IPS-15b (cell line): ENCODE measurements at regions not wholly inside any gene's neighbourhood (a gene's known extent, or its start where the extent isn't known, plus 50 kb on each side); places are given as distances from the start of the nearest gene placed in this dataset.

ENCODE experiments used
- H3K27me3 ChIP-seq: one replicate; pipeline ENCODE4 v1.6.1; 2013; ENCODE audit warnings: low read length; ENCODE audit not compliant: control insufficient read depth, insufficient read depth
- H3K36me3 ChIP-seq: one replicate; pipeline ENCODE4 v1.6.1; 2013; ENCODE audit warnings: low read length; ENCODE audit not compliant: control insufficient read depth, insufficient read depth
- H3K4me1 ChIP-seq: one replicate; pipeline ENCODE4 v1.6.1; 2013; ENCODE audit warnings: mild to moderate bottlenecking, low read length; ENCODE audit not compliant: control insufficient read depth, insufficient read depth
- H3K4me3 ChIP-seq: one replicate; pipeline ENCODE4 v1.5.1; 2013; ENCODE audit warnings: low read depth, low read length
- H3K9ac ChIP-seq: one replicate; pipeline ENCODE4 v1.6.1; 2013; ENCODE audit warnings: low read depth, mild to moderate bottlenecking, low read length
- H3K9me3 ChIP-seq: one replicate; pipeline ENCODE4 v1.6.1; 2013; ENCODE audit warnings: mild to moderate bottlenecking, low read length; ENCODE audit not compliant: control insufficient read depth, insufficient read depth

DNA sequence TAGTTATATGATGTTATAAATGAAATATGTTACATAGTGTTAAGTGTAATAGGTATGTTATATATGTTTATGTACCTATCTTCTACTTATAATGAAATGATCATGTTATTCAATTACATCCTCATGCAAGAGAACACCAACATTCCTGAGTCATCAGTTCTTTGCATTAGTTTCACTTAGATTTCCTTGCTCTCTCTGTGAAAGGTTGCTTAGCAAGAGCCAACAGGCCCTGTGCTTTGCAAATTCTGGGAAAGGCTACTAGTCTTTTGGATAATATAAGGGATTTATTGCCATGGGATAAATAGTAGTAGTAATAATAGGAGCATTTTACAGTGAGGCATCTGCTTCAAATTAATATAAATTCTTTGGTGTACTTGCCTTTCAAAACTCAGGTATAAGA lies 274.8 kb downstream of the SP3 start:
- no peaks in the 10 kb centered on the region for H3K9me3 ChIP-seq
- H3K4me3 ChIP-seq, result no peak overlapping the region
- no peaks in the 10 kb centered on the region for H3K4me1 ChIP-seq
- H3K9ac ChIP-seq, result no peak overlapping the region
- H3K36me3 ChIP-seq, result no peaks in the 10 kb centered on the region
- H3K27me3 ChIP-seq, result no peaks in the 10 kb centered on the region

DNA sequence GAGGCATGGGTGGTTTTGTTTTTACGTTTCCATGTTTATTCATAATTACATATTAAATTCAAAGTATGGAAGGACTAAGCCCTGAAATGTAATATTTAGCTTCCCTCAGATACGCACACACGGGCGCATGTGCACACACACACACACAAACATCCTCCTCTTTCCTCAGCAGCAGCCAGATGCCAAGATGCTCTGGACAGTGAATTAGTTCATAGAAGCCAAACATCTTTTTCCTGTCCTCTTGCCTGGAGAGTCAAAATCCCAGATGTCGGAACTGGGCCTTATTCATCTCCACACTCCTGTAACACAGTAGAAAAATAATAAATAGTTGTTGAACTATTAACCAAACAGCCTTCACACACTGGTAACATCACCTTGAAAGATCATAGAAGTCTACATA lies 273.1 kb downstream of the SP3 start:
- H3K9me3 ChIP-seq, result no peaks in the 10 kb centered on the region
- H3K27me3 ChIP-seq, result no peaks in the 10 kb centered on the region
- no peak overlapping the region for H3K9ac ChIP-seq
- no peaks in the 10 kb centered on the region for H3K4me1 ChIP-seq
- no peak overlapping the region for H3K4me3 ChIP-seq
- no peaks in the 10 kb centered on the region for H3K36me3 ChIP-seq

DNA sequence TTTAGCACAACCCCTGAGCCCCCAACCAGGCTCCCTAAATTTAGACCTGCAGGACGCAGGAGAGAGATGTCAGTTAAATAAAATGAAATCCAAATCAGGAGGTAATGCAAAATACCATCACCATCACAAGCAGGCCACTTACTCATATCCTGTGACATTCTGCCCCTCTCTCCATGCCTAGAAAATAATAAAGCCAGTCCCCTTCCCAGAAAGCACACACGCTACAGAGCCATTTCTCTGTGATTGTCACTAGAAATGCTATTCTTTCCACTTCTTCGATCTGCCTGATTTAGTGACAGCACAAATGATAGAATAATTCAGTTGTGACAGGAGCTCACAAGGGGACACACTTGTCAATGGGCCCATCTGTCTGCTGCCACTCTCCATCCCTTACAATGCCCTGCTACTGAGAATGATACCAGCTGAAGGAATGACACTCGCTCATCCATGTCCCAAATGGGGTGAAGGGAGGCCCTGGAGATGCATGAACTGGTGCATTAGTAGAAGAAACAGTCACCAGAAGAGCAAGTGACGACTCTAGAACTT lies 272.1 kb downstream of the SP3 start:
- peaks cover 4% of the 10 kb centered on the region for H3K36me3 ChIP-seq
- H3K4me3 ChIP-seq, result no peak overlapping the region
- no peaks in the 10 kb centered on the region for H3K9me3 ChIP-seq
- no peaks in the 10 kb centered on the region for H3K4me1 ChIP-seq
- H3K27me3 ChIP-seq, result no peaks in the 10 kb centered on the region
- no peak overlapping the region for H3K9ac ChIP-seq

DNA sequence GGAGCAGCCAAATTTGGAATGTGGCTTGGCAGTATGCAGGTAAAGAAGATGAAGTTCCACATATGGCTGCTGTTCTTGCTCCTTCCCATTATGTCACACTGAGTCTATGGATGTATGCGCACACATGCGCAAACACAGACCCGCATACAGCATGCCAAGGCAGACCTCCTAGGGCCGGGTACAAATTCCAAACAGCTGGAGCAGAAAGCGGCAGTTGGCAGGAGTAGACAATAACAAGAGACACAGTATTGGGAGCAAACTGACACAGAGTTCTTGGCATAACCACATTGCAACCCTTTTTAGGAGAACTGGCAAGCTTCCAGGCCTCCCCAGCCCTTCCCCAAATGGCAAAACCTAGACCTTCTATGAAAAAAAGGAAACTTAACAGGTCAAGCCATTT lies 268.9 kb downstream of the SP3 start:
- Histone ChIP-seq H3K27me3 (no peaks in the 10 kb centered on the region), H3K9ac (no peak overlapping the region), H3K36me3 (peaks cover 4% of the 10 kb centered on the region), H3K9me3 (no peaks in the 10 kb centered on the region), H3K4me1 (no peaks in the 10 kb centered on the region), H3K4me3 (no peak overlapping the region)

DNA sequence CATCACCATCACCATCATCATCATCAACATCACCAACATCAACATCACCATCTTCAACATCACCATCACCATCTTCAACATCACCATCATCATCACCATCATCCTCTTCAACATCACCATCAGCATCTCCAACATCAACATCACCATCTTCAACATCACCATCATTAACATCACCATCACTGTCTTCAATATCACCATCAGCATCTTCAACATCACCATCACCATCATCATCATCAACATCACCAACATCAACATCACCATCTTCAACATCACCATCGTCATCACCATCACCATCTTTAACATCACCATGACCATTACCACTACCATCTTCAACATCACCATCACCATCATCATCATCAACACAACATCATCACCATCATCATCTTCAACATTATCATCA lies 267.2 kb downstream of the SP3 start:
- Histone ChIP-seq H3K4me1 (no peaks in the 10 kb centered on the region), H3K9me3 (no peaks in the 10 kb centered on the region), H3K9ac (no peak overlapping the region), H3K4me3 (no peak overlapping the region), H3K27me3 (no peaks in the 10 kb centered on the region), H3K36me3 (peaks cover 4% of the 10 kb centered on the region)

DNA sequence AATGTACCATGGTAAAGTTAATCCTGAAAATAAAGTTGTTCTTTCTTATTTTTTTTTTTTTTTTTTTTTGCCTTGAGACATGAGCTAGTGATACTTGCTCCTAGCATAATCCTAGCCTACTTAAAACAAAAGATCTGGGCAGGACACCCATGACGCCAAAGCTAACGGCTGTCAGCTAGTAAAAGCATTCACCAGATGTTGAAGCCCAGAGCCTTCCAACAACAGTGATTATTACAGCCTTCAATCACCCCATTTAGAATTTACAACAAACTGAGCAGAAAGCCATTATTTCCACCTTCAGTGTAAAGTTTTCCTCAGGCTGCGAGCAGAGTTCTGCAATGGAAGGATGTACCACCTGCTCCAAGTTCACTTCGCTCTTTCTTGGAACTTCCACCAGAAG lies 259.5 kb downstream of the SP3 start:
- Histone ChIP-seq H3K9ac (no peak overlapping the region), H3K4me3 (no peak overlapping the region), H3K4me1 (no peaks in the 10 kb centered on the region), H3K27me3 (no peaks in the 10 kb centered on the region), H3K36me3 (no peaks in the 10 kb centered on the region), H3K9me3 (no peaks in the 10 kb centered on the region)

DNA sequence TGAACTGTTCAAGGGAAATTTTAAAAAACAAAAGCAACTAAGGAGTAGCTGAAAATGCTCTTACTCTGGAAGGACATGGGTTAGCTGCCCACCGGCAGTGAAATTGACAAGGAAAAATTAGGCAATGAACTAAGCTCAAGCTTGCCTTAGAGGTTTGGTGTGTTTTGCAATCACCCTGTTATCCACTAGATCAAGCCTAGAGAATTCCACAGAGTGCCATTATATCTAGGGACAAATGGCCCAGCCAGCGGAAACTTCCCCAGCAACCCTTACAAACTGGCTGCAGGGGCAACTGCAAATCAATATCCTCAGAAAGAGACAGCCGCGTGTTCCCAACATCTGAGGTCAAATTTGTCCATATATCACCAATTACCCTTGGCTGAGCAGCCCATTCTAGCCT lies 258.2 kb downstream of the SP3 start:
- Histone ChIP-seq H3K4me1 (no peaks in the 10 kb centered on the region), H3K9me3 (no peaks in the 10 kb centered on the region), H3K36me3 (no peaks in the 10 kb centered on the region), H3K4me3 (no peak overlapping the region), H3K9ac (no peak overlapping the region), H3K27me3 (no peaks in the 10 kb centered on the region)

DNA sequence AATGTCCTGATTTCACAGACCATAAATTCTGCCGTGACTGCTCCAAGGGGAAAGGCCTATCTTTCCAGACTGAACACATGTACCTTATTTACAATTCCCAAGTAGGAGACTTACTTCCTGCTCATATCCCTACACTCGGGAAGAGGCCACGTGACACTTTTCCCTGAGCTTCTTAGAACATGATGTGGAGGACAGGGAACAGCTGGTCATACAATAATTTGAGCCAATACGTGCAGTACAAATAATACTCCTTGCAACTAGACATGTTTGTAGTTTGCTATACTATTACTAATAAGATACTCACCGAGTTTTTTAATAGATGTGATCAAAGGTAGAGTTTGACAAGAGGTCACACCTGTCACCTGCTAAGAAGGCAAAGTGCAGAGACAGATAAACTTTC lies 256.4 kb downstream of the SP3 start:
- H3K9me3 ChIP-seq, result no peaks in the 10 kb centered on the region

DNA sequence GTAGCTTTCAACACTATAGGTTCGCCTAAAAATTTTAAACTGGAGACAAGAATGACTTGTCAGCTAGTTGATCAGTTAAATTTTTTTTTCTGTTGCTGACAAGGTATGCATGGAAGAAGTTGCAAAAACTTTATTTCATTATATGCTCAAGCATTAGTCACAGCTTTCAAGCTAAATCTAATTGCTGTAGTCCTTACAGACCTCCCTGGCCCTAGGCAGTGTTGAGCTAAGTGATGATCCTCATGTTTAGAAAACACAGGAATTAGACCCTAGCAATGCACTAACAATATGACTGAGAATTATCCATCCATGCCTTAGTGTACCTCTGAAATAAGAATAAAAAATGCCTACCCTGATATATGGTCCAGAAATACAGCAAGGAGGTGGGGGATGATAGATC lies 253.4 kb downstream of the SP3 start:
- Histone ChIP-seq H3K9ac (no peak overlapping the region), H3K9me3 (no peaks in the 10 kb centered on the region), H3K27me3 (no peaks in the 10 kb centered on the region), H3K36me3 (no peaks in the 10 kb centered on the region), H3K4me3 (no peak overlapping the region), H3K4me1 (no peaks in the 10 kb centered on the region)

More for the DNA sequence above, 256.4 kb downstream of the SP3 start:
- Histone ChIP-seq H3K4me3 (no peak overlapping the region), H3K9ac (no peak overlapping the region), H3K36me3 (no peaks in the 10 kb centered on the region), H3K27me3 (no peaks in the 10 kb centered on the region), H3K4me1 (no peaks in the 10 kb centered on the region)

DNA sequence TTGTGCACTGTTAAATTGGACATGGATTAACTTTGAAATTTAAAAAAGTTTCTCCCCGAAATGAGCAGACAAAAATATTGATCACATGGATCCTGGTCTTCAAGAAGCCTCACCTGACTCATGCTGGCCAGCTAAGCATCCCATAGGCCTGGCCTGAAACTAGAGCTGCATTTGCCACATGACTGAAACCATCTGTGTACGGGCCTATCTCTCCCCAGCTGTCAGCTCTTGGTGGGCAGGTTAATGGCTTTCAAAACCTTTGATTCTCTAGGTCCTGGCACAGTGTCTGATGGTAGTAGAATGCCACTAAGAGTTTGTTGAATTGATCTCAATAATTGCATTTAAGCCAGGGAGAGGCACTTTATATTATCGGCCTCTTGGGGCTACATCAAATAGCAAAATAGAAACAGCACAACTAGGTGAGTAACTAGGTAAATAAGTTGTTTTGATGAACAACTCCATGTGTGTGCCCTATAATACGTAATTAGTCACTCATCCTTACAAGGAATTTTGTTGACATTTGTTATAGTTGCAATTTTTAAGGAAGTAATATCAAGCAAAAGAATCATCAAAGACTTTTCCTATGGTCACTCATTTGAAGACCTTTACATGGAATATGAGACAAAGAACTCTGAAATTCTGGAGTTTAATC lies 251.1 kb downstream of the SP3 start:
- H3K9me3 ChIP-seq, result no peaks in the 10 kb centered on the region
- H3K9ac ChIP-seq, result no peak overlapping the region
- no peaks in the 10 kb centered on the region for H3K36me3 ChIP-seq
- no peak overlapping the region for H3K4me3 ChIP-seq
- H3K27me3 ChIP-seq, result no peaks in the 10 kb centered on the region
- H3K4me1 ChIP-seq, result no peaks in the 10 kb centered on the region

DNA sequence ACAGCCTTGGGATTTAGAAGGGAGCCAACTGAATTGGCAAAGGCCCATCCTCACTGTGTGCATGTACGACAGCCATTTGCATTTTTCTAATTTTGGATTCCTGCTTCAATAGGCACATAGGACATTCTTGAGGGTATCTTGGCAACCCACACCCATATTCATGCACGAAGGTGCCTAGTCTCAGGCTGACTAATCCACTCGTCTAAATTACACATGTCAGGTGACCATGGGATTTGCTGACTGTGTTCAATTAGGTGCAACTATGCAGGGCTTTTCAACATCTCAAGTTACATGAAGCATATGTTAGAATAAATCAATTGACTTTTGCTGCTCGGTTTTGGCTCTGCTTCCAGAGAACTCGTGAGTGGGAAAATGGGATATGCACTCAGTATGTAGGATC lies 249.7 kb downstream of the SP3 start:
- Histone ChIP-seq H3K9me3 (no peaks in the 10 kb centered on the region), H3K9ac (no peak overlapping the region), H3K36me3 (no peaks in the 10 kb centered on the region), H3K4me3 (no peak overlapping the region), H3K27me3 (no peaks in the 10 kb centered on the region), H3K4me1 (no peaks in the 10 kb centered on the region)

DNA sequence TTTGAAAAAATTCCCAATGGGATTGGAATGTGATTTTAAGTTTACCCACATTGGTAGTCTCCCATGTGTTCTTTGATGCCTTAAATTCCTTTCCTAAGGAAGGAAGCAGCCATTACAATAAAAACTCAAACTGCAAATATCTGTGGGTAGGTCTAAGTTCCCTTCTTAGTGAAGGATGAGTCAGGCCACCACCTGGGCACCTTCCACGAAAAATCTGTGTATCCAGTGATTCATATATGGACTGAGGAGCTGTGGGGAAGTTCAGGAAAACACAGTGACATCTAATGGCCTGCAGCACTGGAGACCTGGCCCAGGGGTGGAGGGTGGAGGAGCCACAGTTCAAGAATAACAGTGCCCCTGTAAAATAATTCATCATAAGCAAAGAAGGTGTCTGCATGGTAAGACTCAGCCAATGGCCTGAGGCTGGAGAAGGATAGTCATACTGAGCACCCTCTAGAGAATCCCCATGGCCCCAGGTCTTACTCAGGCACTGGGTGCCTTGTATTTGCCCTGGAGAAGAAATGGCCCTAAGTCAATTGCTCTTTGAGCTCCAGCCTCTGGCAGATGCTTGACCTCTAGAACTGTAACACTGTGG lies 248.6 kb downstream of the SP3 start:
- H3K9me3 ChIP-seq, result no peaks in the 10 kb centered on the region
- no peak overlapping the region for H3K9ac ChIP-seq
- H3K4me1 ChIP-seq, result no peaks in the 10 kb centered on the region
- H3K4me3 ChIP-seq, result no peak overlapping the region
- H3K36me3 ChIP-seq, result no peaks in the 10 kb centered on the region
- no peaks in the 10 kb centered on the region for H3K27me3 ChIP-seq
